ENCODE measurements at regions not wholly inside any gene's neighbourhood (a gene's known extent, or its start where the extent isn't known, plus 50 kb on each side); places are given as distances from the start of the nearest gene placed in this dataset.

DNA sequence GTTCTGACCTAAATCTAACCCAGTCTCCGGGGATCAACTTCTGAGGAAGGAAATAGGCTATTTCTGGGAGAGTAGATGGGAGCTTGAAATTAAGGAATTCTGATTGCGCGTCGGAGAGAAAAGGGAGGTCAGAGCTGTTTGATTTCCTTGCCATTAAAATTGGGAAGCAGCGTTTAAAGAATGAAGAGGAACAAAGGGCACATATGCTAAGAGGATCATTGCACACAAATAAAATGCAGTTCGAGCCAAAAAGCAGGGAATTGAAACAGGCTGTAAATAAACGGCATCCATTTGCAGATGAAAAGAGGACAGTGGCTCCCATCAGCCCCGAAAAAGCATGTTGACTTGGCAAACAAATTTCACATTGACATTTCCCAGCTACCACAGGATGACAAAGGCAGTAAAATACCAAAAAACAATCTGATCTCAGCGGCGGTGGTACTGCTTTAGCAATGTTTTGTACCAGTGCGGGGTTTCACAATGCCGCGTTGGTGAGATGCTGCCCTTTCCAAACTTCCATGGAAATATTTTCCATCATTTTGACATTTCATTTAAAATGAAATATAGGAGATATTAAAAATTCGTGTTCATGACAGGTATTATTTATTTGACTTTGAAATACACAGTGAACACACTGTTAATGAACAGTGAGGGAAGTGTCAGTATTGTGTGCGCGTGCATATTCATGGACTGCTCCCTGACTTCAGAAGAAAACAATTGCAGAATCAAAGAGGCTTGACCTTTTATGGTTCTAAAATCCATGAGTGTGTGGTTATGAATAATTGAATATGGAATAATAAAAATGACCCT lies 108.8 kb downstream of the SQOR start:
- no peak overlapping the region for H3K27ac ChIP-seq (ENCODE audit: low read depth, low read length)
- H3K9me3 ChIP-seq (ENCODE audit: insufficient read depth, low read depth, low read length): no peaks in the 10 kb centered on the region
- H3K9ac ChIP-seq (ENCODE audit: low read length): no peak overlapping the region
- H3K4me3 Mint-ChIP-seq (ENCODE audit: unreplicated experiment): no peak overlapping the region
- H2AFZ ChIP-seq (ENCODE audit: low read depth, low read length): no peak overlapping the region
- peaks cover 4% of the 10 kb centered on the region for H3K9me3 Mint-ChIP-seq (ENCODE audit: unreplicated experiment)
- H3K4me1 Mint-ChIP-seq (ENCODE audit: low read depth, unreplicated experiment): no peaks in the 10 kb centered on the region
- H4K20me1 ChIP-seq (ENCODE audit: insufficient read depth, low read length): no peaks in the 10 kb centered on the region
- no peaks in the 10 kb centered on the region for H3K4me1 ChIP-seq (ENCODE audit: insufficient read depth, low read length)
- H3K4me2 ChIP-seq (ENCODE audit: low read length): no peak overlapping the region
- no peak overlapping the region for H3K4me3 ChIP-seq (ENCODE audit: insufficient read depth, low read depth, low read length)
- H3K27me3 ChIP-seq (ENCODE audit: insufficient read depth, low read length): no peaks in the 10 kb centered on the region
- TF ChIP-seq EZH2 (IDR thresholded peaks at IDR 0.05; ENCODE audit: insufficient read depth, low read length): no peak
- TF ChIP-seq, protein P1, sequence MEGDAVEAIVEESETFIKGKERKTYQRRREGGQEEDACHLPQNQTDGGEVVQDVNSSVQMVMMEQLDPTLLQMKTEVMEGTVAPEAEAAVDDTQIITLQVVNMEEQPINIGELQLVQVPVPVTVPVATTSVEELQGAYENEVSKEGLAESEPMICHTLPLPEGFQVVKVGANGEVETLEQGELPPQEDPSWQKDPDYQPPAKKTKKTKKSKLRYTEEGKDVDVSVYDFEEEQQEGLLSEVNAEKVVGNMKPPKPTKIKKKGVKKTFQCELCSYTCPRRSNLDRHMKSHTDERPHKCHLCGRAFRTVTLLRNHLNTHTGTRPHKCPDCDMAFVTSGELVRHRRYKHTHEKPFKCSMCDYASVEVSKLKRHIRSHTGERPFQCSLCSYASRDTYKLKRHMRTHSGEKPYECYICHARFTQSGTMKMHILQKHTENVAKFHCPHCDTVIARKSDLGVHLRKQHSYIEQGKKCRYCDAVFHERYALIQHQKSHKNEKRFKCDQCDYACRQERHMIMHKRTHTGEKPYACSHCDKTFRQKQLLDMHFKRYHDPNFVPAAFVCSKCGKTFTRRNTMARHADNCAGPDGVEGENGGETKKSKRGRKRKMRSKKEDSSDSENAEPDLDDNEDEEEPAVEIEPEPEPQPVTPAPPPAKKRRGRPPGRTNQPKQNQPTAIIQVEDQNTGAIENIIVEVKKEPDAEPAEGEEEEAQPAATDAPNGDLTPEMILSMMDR (IDR thresholded peaks at IDR 0.05; ENCODE audit: insufficient read depth, low read depth, low read length): no peak
- no peaks in the 10 kb centered on the region for H3K36me3 Mint-ChIP-seq (ENCODE audit: low read depth, unreplicated experiment)
- FAIRE-seq (no peak), DNase-seq (ENCODE audit: low read depth) (no peak)
- no peaks in the 10 kb centered on the region for H3K27me3 Mint-ChIP-seq (ENCODE audit: low read depth, unreplicated experiment)
- H3K36me3 ChIP-seq (ENCODE audit: insufficient read depth, low read length): no peaks in the 10 kb centered on the region
- H3K79me2 ChIP-seq (ENCODE audit: insufficient read depth, low read length): no peaks in the 10 kb centered on the region
- H3K27ac Mint-ChIP-seq (ENCODE audit: unreplicated experiment): no peak overlapping the region

DNA sequence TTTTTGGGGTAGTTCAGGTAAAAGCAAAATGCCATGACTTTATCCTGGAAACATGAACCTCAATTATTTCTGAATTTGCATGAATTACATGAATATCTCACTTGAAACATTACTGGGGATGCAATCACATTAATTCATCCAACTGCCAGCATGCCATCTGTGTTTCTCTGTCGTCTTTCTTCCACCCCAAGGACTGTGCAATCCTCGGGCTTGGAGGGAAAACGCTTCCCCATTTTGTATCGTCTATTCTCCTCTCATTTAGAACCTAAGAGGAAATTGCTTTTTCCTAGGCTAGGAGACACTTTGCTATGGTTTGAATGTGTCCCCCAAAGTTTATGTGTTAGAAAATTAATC lies 109.4 kb downstream of the SQOR start:
- Mint-ChIP-seq H3K27ac (ENCODE audit: unreplicated experiment) (no peak overlapping the region), H3K4me3 (ENCODE audit: unreplicated experiment) (no peak overlapping the region), H3K4me1 (ENCODE audit: low read depth, unreplicated experiment) (no peaks in the 10 kb centered on the region), H3K27me3 (ENCODE audit: low read depth, unreplicated experiment) (no peaks in the 10 kb centered on the region), H3K9me3 (ENCODE audit: unreplicated experiment) (peaks cover 4% of the 10 kb centered on the region), H3K36me3 (ENCODE audit: low read depth, unreplicated experiment) (no peaks in the 10 kb centered on the region)
- no peak overlapping the region for H2AFZ ChIP-seq (ENCODE audit: low read depth, low read length)
- H3K27ac ChIP-seq (ENCODE audit: low read depth, low read length): no peak overlapping the region
- DNase-seq (ENCODE audit: low read depth) (no peak), FAIRE-seq (no peak)
- H3K36me3 ChIP-seq (ENCODE audit: insufficient read depth, low read length): no peaks in the 10 kb centered on the region
- H3K4me3 ChIP-seq (ENCODE audit: insufficient read depth, low read depth, low read length): no peak overlapping the region
- H3K27me3 ChIP-seq (ENCODE audit: insufficient read depth, low read length): no peaks in the 10 kb centered on the region
- H3K4me1 ChIP-seq (ENCODE audit: insufficient read depth, low read length): no peaks in the 10 kb centered on the region
- H3K4me2 ChIP-seq (ENCODE audit: low read length): no peak overlapping the region
- no peaks in the 10 kb centered on the region for H3K9me3 ChIP-seq (ENCODE audit: insufficient read depth, low read depth, low read length)
- H3K79me2 ChIP-seq (ENCODE audit: insufficient read depth, low read length): no peaks in the 10 kb centered on the region
- no peak overlapping the region for H3K9ac ChIP-seq (ENCODE audit: low read length)
- H4K20me1 ChIP-seq (ENCODE audit: insufficient read depth, low read length): no peaks in the 10 kb centered on the region
- TF ChIP-seq, protein P1 (IDR thresholded peaks at IDR 0.05; ENCODE audit: insufficient read depth, low read depth, low read length): no peak
- no peak for TF ChIP-seq EZH2 (IDR thresholded peaks at IDR 0.05; ENCODE audit: insufficient read depth, low read length)

DNA sequence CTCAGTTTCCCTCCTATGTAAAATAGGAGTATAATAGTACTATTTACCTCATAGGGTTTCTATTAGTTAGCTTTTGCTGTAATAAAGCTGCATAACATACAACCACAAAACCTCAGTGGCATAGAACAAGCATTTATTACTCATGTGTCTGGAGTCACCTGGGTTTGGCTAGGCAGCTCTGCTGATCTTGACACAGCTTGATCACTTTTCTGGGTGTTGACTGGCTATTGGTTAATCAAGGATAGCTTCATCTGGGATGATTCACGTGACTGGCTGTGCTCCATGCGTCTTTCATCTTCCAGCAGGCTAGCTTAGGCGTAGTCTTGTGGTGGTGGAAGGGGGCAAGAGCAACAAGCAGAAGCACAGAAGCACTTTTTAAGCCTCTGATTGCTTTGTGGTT lies 112.6 kb downstream of the SQOR start:
- H3K79me2 ChIP-seq (ENCODE audit: insufficient read depth, low read length): no peaks in the 10 kb centered on the region
- FAIRE-seq: no peak
- H3K4me3 Mint-ChIP-seq (ENCODE audit: unreplicated experiment): no peak overlapping the region

More for the DNA sequence above, 112.6 kb downstream of the SQOR start:
- no peaks in the 10 kb centered on the region for H3K36me3 ChIP-seq (ENCODE audit: insufficient read depth, low read length)
- no peaks in the 10 kb centered on the region for H4K20me1 ChIP-seq (ENCODE audit: insufficient read depth, low read length)
- H3K4me1 Mint-ChIP-seq (ENCODE audit: low read depth, unreplicated experiment): no peaks in the 10 kb centered on the region
- peaks cover 2% of the 10 kb centered on the region for H3K9me3 Mint-ChIP-seq (ENCODE audit: unreplicated experiment)
- H3K27me3 ChIP-seq (ENCODE audit: insufficient read depth, low read length): no peaks in the 10 kb centered on the region
- H3K9ac ChIP-seq (ENCODE audit: low read length): no peak overlapping the region
- H3K27ac Mint-ChIP-seq (ENCODE audit: unreplicated experiment): no peak overlapping the region
- no peak overlapping the region for H2AFZ ChIP-seq (ENCODE audit: low read depth, low read length)
- H3K4me3 ChIP-seq (ENCODE audit: insufficient read depth, low read depth, low read length): no peak overlapping the region
- no peaks in the 10 kb centered on the region for H3K36me3 Mint-ChIP-seq (ENCODE audit: low read depth, unreplicated experiment)
- DNase-seq (ENCODE audit: low read depth): no peak
- H3K4me1 ChIP-seq (ENCODE audit: insufficient read depth, low read length): no peaks in the 10 kb centered on the region
- no peaks in the 10 kb centered on the region for H3K27me3 Mint-ChIP-seq (ENCODE audit: low read depth, unreplicated experiment)
- TF ChIP-seq, protein P1 (IDR thresholded peaks at IDR 0.05; ENCODE audit: insufficient read depth, low read depth, low read length): no peak
- no peak for TF ChIP-seq EZH2 (IDR thresholded peaks at IDR 0.05; ENCODE audit: insufficient read depth, low read length)
- no peaks in the 10 kb centered on the region for H3K9me3 ChIP-seq (ENCODE audit: insufficient read depth, low read depth, low read length)
- no peak overlapping the region for H3K27ac ChIP-seq (ENCODE audit: low read depth, low read length)
- H3K4me2 ChIP-seq (ENCODE audit: low read length): no peak overlapping the region

Measured in astrocyte (in vitro differentiated cells and primary cell).